ENCODE measurements at regions not wholly inside any gene's neighbourhood (a gene's known extent, or its start where the extent isn't known, plus 50 kb on each side); places are given as distances from the start of the nearest gene placed in this dataset.

DNA sequence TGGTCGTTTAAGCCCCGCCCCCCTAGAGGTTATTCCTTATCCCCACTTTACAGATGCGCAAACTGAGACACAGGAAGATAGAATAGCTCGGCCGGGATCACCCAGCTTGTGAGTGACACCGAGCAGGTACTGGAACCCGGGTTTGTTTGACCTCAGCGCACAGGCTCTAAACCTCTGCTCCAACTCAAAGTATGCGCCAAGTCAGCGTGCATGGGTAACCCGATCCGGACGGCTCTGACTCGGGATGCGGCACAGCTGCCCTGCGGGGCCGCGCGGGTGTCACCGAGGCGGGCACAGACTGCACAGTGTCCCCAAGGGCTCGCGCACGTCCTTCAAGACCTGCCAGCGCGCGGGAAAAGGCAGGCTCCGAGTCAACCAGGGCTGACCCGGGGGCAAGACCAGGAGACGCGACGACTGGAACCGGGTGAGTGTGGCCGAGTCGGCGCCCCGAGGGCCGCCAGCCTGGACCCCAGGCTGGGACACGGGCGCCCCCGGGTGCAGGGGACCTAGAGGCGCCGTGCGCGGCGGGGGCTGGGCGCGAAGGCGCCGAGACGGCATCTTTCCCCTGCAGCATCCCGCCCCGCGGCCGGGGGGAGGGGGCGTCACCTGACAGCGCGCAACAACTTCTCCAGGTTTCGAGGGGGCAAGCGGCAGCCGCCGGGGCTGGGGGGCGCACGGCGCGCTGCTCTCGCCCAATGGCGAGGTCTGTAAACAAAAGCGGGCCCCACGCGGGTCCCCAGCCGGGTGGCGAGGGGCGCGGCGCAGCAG, 101.9 kb upstream of the SOD1 start:
- TF ChIP-seq CTCF (IDR thresholded peaks at IDR 0.05) (no peak), ELF4 (CRISPR knock-in tag; IDR thresholded peaks at IDR 0.05; ENCODE audit: low read depth) (no peak), FOXP1 (CRISPR knock-in tag; IDR thresholded peaks at IDR 0.05; ENCODE audit: borderline replicate concordance) (peak; percentile 14; the same call in 1 of the 2 replicates), JUN (CRISPR knock-in tag; IDR thresholded peaks at IDR 0.05) (no peak), E2F5 (CRISPR knock-in tag; IDR thresholded peaks at IDR 0.05) (no peak), HMGXB4 (CRISPR knock-in tag; IDR thresholded peaks at IDR 0.05) (no peak), FOXP4 (CRISPR knock-in tag; IDR thresholded peaks at IDR 0.05) (no peak), CREB1 (CRISPR knock-in tag; IDR thresholded peaks at IDR 0.05) (no peak), ZNF121 (CRISPR knock-in tag; IDR thresholded peaks at IDR 0.05) (no peak)
- TF ChIP-seq, protein P1, sequence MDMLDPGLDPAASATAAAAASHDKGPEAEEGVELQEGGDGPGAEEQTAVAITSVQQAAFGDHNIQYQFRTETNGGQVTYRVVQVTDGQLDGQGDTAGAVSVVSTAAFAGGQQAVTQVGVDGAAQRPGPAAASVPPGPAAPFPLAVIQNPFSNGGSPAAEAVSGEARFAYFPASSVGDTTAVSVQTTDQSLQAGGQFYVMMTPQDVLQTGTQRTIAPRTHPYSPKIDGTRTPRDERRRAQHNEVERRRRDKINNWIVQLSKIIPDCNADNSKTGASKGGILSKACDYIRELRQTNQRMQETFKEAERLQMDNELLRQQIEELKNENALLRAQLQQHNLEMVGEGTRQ (CRISPR knock-in tag; IDR thresholded peaks at IDR 0.05) = peak; percentile 46; the same call in 1 of the 2 replicates
- TF ChIP-seq, protein P2, sequence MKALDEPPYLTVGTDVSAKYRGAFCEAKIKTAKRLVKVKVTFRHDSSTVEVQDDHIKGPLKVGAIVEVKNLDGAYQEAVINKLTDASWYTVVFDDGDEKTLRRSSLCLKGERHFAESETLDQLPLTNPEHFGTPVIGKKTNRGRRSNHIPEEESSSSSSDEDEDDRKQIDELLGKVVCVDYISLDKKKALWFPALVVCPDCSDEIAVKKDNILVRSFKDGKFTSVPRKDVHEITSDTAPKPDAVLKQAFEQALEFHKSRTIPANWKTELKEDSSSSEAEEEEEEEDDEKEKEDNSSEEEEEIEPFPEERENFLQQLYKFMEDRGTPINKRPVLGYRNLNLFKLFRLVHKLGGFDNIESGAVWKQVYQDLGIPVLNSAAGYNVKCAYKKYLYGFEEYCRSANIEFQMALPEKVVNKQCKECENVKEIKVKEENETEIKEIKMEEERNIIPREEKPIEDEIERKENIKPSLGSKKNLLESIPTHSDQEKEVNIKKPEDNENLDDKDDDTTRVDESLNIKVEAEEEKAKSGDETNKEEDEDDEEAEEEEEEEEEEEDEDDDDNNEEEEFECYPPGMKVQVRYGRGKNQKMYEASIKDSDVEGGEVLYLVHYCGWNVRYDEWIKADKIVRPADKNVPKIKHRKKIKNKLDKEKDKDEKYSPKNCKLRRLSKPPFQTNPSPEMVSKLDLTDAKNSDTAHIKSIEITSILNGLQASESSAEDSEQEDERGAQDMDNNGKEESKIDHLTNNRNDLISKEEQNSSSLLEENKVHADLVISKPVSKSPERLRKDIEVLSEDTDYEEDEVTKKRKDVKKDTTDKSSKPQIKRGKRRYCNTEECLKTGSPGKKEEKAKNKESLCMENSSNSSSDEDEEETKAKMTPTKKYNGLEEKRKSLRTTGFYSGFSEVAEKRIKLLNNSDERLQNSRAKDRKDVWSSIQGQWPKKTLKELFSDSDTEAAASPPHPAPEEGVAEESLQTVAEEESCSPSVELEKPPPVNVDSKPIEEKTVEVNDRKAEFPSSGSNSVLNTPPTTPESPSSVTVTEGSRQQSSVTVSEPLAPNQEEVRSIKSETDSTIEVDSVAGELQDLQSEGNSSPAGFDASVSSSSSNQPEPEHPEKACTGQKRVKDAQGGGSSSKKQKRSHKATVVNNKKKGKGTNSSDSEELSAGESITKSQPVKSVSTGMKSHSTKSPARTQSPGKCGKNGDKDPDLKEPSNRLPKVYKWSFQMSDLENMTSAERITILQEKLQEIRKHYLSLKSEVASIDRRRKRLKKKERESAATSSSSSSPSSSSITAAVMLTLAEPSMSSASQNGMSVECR (CRISPR knock-in tag; IDR thresholded peaks at IDR 0.05; ENCODE audit: borderline replicate concordance) = 0 out of 2 replicates have a peak, but pooled peaks have one; percentile 10
- TF ChIP-seq, protein P3, sequence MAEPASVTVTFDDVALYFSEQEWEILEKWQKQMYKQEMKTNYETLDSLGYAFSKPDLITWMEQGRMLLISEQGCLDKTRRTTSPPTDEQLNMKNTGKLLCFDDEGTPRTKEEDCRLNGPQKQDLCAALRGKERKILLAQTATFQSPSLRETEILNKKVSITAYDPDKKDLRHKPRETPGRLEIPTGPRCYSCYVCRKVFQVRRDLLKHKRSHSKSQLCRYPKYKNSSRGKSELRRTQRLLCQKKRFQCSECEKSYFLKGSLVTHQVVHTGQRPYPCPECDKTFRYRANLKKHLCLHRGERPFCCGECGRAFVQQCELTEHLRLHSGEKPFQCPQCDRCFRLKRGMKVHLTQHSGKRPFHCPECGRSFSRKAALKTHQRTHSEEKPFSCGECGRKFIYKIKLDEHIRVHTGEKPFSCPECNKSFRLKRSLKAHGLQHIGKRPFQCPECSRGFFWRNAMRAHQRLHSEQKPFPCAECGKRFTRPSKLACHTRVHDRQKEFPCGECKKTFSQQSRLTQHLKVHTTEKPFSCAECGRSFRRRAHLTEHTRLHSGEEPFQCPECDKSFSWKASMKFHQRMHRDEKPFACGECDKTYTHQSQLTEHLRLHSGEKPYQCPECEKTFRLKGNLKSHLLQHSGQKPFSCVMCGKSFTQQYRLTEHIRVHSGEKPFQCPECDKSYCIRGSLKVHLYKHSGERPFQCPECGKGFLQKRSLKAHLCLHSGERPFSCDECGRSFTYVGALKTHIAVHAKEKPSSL (CRISPR knock-in tag; conservative IDR thresholded peaks at IDR 0.05) = no peak
- TF ChIP-seq, protein P4, sequence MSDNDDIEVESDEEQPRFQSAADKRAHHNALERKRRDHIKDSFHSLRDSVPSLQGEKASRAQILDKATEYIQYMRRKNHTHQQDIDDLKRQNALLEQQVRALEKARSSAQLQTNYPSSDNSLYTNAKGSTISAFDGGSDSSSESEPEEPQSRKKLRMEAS (CRISPR knock-in tag; IDR thresholded peaks at IDR 0.05) = peak; percentile 41; the same call in 1 of the 2 replicates
- TF ChIP-seq, protein P5, sequence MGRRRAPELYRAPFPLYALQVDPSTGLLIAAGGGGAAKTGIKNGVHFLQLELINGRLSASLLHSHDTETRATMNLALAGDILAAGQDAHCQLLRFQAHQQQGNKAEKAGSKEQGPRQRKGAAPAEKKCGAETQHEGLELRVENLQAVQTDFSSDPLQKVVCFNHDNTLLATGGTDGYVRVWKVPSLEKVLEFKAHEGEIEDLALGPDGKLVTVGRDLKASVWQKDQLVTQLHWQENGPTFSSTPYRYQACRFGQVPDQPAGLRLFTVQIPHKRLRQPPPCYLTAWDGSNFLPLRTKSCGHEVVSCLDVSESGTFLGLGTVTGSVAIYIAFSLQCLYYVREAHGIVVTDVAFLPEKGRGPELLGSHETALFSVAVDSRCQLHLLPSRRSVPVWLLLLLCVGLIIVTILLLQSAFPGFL (CRISPR knock-in tag; IDR thresholded peaks at IDR 0.05; ENCODE audit: borderline replicate concordance) = no peak

Measured in WTC11 (cell line).